Occipital lobe (tissue), 2 donors: ENCODE measurements at regions not wholly inside any gene's neighbourhood (a gene's known extent, or its start where the extent isn't known, plus 50 kb on each side); places are given as distances from the start of the nearest gene placed in this dataset. TPM values are rescaled to one million over a fixed set of nuclear protein-coding genes. Genes with fewer than 3 reads are reported as not detected.
"Not testable (repeated sequence)": the region's sequence is repeated elsewhere in the genome, so short reads cannot be mapped to it uniquely, and the experiment has no call there.

ENCODE experiments used
- DNase-seq: peaks from one replicate; lab custom pipeline; 2025; lab: John Stamatoyannopoulos, UW
- small RNA-seq: library from RNA; depleted of rRNA; stranded (forward); fragments of <200 nt; gene quantifications from one replicate; pipeline ENCODE3, GENCODE V24; 2014

DNA sequence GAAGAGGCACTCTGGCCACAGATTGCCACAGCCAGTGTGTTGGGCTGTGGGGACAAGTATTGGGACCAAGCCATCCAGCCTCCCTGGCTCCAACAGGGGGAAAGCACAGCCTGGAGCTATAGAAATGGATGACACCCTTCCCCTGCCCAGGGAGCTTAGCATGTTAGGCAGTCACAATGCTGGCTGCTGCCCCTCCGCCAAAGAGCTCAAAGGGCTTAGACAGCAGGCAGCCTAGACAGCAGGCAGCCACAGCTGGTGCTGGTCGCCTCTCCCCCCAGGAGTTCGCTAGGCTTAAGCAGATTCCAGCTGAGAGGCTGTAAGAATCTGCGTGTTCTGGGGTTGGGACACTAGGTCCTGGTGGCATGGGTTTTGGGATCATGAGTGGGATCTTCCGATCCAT, 94.5 kb upstream of the MXRA5 start:
- DNase-seq, result no peak

- DNase-seq, result not testable (repeated sequence)
These were observed 89.5 kb upstream of the MXRA5 start for GRCh38 chrX:3435916-3436315.

GRCh38 chrX:3435057-3435456, 88.6 kb upstream of the MXRA5 start:
- no peak for DNase-seq

DNA sequence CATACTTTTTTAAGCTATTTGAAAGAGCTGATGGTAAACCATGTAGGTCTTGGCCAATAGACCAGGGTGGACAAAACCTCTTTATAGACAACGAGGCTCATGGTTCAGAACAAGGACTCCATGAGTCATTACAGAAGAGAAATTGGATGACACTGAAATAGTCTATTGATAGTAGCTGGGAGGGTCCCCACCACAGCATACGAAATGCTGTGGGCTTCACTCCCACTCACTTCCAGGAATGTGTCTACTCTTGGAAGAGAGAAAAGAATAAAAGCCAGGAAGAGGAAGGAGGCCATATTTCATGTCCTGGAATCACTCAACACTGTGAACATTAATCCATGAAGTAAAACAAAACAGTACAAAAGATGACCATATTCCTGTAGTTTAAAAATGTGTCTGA, 82.3 kb upstream of the MXRA5 start:
- DNase-seq, result no peak

DNA sequence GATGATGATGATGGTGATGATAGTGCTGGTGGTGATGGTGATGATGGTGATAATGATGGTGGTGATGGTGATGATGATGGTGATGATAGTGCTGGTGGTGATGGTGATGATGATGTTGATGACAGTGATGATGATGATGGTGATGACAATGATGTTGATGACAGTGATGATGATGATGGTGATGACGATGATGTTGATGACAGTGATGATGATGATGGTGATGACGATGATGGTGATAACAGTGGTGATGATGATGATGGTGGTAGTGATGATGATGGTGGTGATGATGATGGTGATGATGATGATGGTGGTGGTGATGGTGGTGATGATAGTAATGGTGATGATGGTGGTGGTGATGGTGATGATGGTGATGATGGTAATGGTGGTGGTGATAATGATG, 80.1 kb upstream of the MXRA5 start:
- DNase-seq, result no peak

- no peak for DNase-seq
These were observed 78.6 kb upstream of the MXRA5 start for GRCh38 chrX:3425031-3425430.

DNA sequence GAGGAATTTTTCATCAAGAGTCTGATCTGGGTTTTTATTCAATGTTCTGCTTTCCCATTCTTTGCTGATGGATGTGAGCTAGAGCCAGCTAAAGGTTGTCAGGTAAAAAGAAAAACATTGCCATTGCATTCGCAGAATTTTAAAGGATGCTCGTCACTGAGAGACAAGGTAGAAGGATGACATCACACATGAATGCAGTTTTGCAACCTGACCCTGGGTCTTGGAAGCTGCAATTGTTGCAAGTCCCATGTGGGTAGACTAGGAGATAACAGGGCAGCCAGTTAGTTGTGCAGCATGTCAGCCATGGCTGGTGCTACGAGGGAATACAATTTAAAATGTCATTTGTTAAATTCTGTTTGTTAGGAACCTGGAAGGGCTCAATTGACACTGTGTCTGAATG, 73.9 kb upstream of the MXRA5 start:
- DNase-seq, result no peak

DNA sequence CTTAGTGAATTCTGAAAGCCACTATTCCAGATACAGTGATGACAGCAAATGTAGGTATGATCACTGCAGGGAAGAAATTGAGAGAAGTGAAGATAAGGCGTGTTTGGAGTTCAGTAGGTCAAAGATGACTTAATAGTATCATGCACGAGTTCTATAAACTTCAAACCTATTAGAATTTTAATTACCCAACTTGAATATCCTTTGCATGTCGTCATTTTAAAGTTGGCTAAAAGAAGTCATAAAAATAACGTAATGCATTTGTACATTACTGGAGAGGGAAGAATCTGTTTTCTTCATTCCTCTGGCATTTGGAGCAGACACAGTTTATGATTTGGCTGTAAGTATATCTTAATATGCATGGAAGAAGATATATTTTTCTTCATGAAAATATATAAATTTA, 68.6 kb upstream of the MXRA5 start:
- no peak for DNase-seq

- not testable (repeated sequence) for DNase-seq
These were observed 65.2 kb upstream of the MXRA5 start for GRCh38 chrX:3411626-3412025.

DNA sequence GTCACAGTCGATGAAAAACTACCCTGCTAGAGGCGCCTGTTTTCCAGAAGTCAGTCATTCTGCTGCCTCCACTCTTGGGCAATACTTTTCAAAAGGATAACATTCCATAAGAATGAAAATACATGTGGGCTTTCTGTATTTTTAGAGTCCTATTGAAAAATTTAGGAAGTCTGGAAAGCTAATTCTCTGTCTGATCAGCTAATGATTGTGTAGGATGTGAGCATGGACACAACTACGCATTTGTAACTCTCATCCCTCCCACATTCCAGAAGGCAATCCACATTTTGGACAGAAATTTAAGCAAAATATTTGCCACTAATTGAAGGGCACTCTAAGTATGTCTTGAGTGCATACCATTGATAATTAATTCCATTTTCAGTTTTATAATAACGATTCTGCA, 63.5 kb upstream of the MXRA5 start:
- DNase-seq, result not testable (repeated sequence)

GRCh38 chrX:3407781-3408180, 61.3 kb upstream of the MXRA5 start:
- no peak for DNase-seq

DNA sequence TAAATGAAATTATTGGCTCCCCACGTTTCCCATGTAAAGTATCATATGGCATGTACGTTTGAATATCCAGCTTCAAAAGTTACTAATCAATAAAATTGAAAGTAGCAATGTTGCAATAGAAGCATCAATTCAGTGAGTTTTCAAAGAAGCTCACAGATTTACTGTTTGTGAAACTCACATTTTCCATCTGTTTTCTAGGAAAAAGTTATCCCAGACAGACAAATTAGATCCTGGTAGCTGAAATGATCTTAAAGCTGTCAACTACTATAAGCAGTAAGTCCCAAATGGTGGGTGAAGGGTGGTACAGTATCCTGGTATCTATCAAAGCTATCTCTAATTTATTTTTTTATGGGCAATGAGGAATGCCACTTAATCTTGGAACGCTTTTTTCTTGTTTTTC, 60.7 kb upstream of the MXRA5 start:
- no peak for DNase-seq

GRCh38 chrX:3403748-3404147, 57.3 kb upstream of the MXRA5 start:
- no peak for DNase-seq

Small RNA genes lying in the stretch of these regions (small RNA-seq; reads per million reads assigned to genes)
- gene SNORA48B, result not detected
